Kidney (tissue), 13 donors: ENCODE measurements at regions not wholly inside any gene's neighbourhood (a gene's known extent, or its start where the extent isn't known, plus 50 kb on each side); places are given as distances from the start of the nearest gene placed in this dataset.

Experiments used
- DNase-seq, 5 donors: peaks; one replicate each; pipeline ENCODE4 v3.0.0-alpha.2; 2013 to 2020
- FAIRE-seq: peaks from 2 replicates; lab custom pipeline; 2012; peaks lifted over from hg19 to GRCh38; lab: Jason Lieb, UNC
- H3K27ac ChIP-seq, 2 donors: one replicate each; pipeline ENCODE4 v1.7.0; 2013; ENCODE audit warnings: low read depth in 2 of 2, low read length in 2 of 2, inconsistent platforms in 1 of 2
- H3K27me3 ChIP-seq: one replicate; pipeline ENCODE4 v1.7.1; 2013; ENCODE audit warnings: low read length, inconsistent platforms; ENCODE audit not compliant: control insufficient read depth, insufficient read depth
- H3K36me3 ChIP-seq, 3 donors: one replicate each; pipeline versions ENCODE4 v1.7.0 to v1.7.1; 2013; ENCODE audit warnings: low read length in 3 of 3, control low read depth in 1 of 3, inconsistent platforms in 1 of 3; ENCODE audit not compliant: insufficient read depth in 3 of 3, control insufficient read depth in 2 of 3
- H3K4me1 ChIP-seq, 3 donors: one replicate each; pipeline versions ENCODE4 v1.7.0 to v1.7.1; 2013; ENCODE audit warnings: low read length in 3 of 3, inconsistent platforms in 1 of 3, low read depth in 1 of 3; ENCODE audit not compliant: control insufficient read depth in 2 of 3, insufficient read depth in 2 of 3
- H3K4me3 ChIP-seq, 3 donors: one replicate each; pipeline versions ENCODE4 v1.7.0 to v1.8.1; 2013; ENCODE audit warnings: low read length in 3 of 3, control low read depth in 1 of 3, inconsistent platforms in 1 of 3
- H3K9ac ChIP-seq, 3 donors: one replicate each; pipeline versions ENCODE4 v1.7.0 to v1.7.1; 2013; ENCODE audit warnings: low read length in 3 of 3, control low read depth in 1 of 3, inconsistent platforms in 1 of 3
- H3K9me3 ChIP-seq, 3 donors: one replicate each; pipeline versions ENCODE4 v1.7.0 to v1.7.1; 2013; ENCODE audit warnings: low read length in 3 of 3, control low read depth in 1 of 3, inconsistent platforms in 1 of 3; ENCODE audit not compliant: control insufficient read depth in 2 of 3, insufficient read depth in 1 of 3
- intact Hi-C: fragments of 100-400 bp; cut with DNase I; formaldehyde crosslinking; loops from one replicate; pipeline ENCODE4 v1.11.1; 2022
- TF ChIP-seq, protein P1 (sequence below): IDR thresholded peaks from 3 replicates; pipeline ENCODE4 v1.5.1; 2012; ENCODE audit warnings: mild to moderate bottlenecking, moderate library complexity, borderline replicate concordance; ENCODE audit not compliant: insufficient read depth; ENCODE audit errors: extremely low read depth
- donor health status: control.
- donor health status: control.
- donor health status: control.
- donor health status: control.
- donor health status: control.
- donor health status: DM: yes; HTN: yes; CAD: no.
- donor health status: Normal renal cell carcinoma (clear cell type).

DNA sequence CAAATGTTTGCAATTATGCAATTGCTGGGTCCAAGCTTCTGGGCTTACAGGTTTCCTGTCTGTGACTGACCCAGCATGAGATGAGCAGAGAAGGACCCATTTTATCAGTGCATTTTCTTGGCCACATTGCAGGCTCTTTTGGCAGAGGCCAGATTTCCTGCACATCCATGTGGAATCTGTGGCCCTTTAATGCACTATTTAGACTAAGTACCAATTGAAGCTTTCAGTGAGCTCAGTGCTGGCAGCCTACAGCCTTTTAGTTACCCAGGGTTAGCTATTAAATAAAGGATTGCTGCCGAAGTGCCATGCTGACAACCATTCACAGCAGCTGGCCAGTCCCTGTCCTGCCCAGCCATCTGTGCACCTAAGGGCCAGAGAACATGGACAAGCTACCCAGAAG, 165.0 kb downstream of the ANKRD30B start:
- no peaks in the 10 kb centered on the region for H3K36me3 ChIP-seq
- TF ChIP-seq, protein P1, sequence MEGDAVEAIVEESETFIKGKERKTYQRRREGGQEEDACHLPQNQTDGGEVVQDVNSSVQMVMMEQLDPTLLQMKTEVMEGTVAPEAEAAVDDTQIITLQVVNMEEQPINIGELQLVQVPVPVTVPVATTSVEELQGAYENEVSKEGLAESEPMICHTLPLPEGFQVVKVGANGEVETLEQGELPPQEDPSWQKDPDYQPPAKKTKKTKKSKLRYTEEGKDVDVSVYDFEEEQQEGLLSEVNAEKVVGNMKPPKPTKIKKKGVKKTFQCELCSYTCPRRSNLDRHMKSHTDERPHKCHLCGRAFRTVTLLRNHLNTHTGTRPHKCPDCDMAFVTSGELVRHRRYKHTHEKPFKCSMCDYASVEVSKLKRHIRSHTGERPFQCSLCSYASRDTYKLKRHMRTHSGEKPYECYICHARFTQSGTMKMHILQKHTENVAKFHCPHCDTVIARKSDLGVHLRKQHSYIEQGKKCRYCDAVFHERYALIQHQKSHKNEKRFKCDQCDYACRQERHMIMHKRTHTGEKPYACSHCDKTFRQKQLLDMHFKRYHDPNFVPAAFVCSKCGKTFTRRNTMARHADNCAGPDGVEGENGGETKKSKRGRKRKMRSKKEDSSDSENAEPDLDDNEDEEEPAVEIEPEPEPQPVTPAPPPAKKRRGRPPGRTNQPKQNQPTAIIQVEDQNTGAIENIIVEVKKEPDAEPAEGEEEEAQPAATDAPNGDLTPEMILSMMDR, result no peak
- DNase-seq (no peak), FAIRE-seq (no peak)
- no peaks in the 10 kb centered on the region for H3K27me3 ChIP-seq
- no peaks in the 10 kb centered on the region for H3K4me1 ChIP-seq
- no peaks in the 10 kb centered on the region for H3K9me3 ChIP-seq
- H3K27ac ChIP-seq, result no peak overlapping the region
- intact Hi-C loops, result no loop called here
- no peak overlapping the region for H3K9ac ChIP-seq
- no peak overlapping the region for H3K4me3 ChIP-seq

DNA sequence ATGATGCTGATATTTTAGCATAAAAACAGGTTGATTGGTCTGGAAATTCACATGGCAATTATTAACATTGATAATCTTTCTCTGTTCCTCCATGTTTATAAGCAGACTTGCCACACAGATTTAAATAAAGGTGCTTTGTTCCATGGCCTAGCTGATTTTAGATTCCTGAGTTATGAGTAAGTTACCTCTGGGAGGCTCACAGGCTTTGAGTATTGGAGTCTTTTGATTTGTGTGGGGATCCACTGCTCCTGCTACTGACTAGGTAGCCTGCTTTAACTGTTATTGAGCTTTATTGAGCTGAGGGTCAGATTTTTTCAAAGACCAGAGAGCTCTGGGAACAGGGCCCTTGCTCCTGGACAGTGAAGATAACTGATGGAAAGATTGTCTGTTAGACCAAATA, 166.1 kb downstream of the ANKRD30B start:
- DNase-seq (no peak), FAIRE-seq (no peak)
- no peaks in the 10 kb centered on the region for H3K4me1 ChIP-seq
- intact Hi-C loops, result no loop called here
- peaks cover 0 to 4% (median 0%) of the 10 kb centered on the region in 3 donors for H3K9me3 ChIP-seq
- no peak overlapping the region for H3K27ac ChIP-seq
- H3K9ac ChIP-seq, result no peak overlapping the region
- TF ChIP-seq, protein P1, result no peak
- no peaks in the 10 kb centered on the region for H3K36me3 ChIP-seq
- H3K27me3 ChIP-seq, result no peaks in the 10 kb centered on the region
- H3K4me3 ChIP-seq, result no peak overlapping the region

DNA sequence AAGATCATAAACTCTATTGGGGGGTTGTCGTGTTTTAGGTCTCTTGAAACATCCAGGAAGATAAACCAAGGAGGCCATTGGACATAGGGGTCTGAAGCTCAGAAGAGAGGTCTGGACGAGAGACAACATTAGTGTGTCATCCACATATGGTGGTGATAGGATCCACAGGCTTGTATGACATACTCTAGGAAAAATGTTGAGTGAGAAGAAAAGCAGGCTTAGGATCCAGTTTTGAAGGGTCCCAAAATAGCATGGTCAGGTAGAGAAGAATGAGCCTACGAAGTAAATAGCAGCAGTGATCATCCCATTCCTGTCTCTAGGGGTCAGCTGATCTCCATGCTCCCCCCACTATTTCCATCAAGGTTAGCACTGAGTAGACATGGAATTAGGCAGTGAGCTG, 166.8 kb downstream of the ANKRD30B start:
- no peak overlapping the region for H3K4me3 ChIP-seq
- FAIRE-seq, result no peak
- TF ChIP-seq, protein P1, result no peak

DNA sequence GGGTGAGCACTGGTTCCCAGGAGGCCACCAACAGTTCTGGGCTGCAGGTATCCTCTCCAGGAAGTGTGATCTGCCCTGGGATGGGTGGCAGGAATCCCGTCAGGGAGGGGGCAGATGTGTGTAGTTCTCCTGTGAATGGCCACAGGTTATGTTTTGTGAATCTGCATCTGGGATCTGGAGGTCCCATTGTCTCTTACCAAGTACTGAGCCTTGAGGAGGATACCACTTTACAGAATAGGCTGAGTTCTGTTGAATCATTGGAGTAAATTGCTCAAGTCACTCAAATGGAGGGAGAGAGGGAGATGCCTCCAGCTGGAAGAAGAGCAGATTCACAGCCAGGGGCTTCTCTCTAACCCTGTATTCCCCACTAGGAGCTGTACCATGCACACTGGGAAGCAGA, 168.2 kb downstream of the ANKRD30B start:
- no peaks in the 10 kb centered on the region for H3K36me3 ChIP-seq
- FAIRE-seq (no peak), DNase-seq (no peak)
- peaks cover 0 to 4% (median 0%) of the 10 kb centered on the region in 3 donors for H3K9me3 ChIP-seq
- H3K27me3 ChIP-seq, result no peaks in the 10 kb centered on the region
- intact Hi-C loops, result no loop called here
- TF ChIP-seq, protein P1, result no peak
- H3K9ac ChIP-seq, result no peak overlapping the region
- H3K4me1 ChIP-seq, result peaks cover 0 to 3% (median 0%) of the 10 kb centered on the region in 3 donors
- no peak overlapping the region for H3K27ac ChIP-seq
- H3K4me3 ChIP-seq, result no peak overlapping the region

More for the DNA sequence above, 166.8 kb downstream of the ANKRD30B start:
- H3K36me3 ChIP-seq, result no peaks in the 10 kb centered on the region
- H3K4me1 ChIP-seq, result no peaks in the 10 kb centered on the region
- H3K9me3 ChIP-seq, result peaks cover 0 to 4% (median 0%) of the 10 kb centered on the region in 3 donors
- H3K9ac ChIP-seq, result no peak overlapping the region
- no peaks in the 10 kb centered on the region for H3K27me3 ChIP-seq
- no peak for DNase-seq
- H3K27ac ChIP-seq, result no peak overlapping the region
- intact Hi-C loops, result no loop called here
